Stimulated activated CD4-positive, alpha-beta T cell treated with anti-CD3 and anti-CD28 coated beads, Interleukin-12 subunit alpha, Interleukin-12 subunit beta, amount 100 ng/mL, for 24 hours (primary cell): ENCODE measurements at regions not wholly inside any gene's neighbourhood (a gene's known extent, or its start where the extent isn't known, plus 50 kb on each side); places are given as distances from the start of the nearest gene placed in this dataset.

Experiments used
- DNase-seq, 2 experiments: peaks; one replicate each; pipeline ENCODE4 v3.0.0-alpha.2; 2020; ENCODE audit warnings: low read depth in 2 of 2

DNA sequence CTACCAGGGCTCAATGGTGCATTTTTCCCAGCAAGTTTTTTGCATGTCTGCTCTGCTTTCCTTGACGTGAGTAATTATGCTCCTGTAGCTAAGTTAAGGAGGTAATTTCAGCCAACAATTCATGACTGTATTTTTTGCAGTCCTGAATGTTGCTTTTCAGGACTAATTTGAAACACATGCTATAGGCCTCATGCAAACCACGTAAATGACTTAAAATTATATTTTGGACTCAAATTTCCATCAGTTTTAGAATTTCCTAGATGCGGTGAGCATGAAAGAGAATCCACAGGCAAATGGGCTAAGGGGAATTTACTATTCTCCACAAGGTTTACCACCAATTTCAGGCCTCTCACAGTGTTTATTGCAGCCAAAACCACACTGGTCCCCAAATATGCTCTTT, 589.9 kb upstream of the LRRTM1 start:
- no peak for DNase-seq

DNA sequence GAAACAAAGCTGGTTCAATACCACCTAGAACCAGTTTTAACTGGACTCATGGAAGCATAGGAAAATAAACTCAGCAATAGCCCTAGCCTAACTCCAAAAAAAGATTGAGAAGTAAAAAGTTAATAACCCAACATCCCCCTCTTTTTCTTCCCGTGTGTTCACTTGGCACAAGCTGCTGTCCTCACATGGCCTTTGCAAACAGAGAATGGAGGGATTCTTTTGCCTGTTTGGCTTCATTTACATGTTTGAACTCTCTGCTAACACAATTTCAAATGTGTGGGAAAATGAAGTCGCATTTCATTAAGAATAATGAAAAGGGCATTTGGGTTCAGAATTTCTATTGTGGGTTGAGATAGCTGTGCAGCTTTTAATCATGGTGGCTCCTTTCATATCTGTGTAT, 589.2 kb upstream of the LRRTM1 start:
- no peak for DNase-seq

GRCh38 chr2:80889009-80889408, 584.5 kb upstream of the LRRTM1 start:
- no peak for DNase-seq

GRCh38 chr2:80887841-80888378, 583.4 kb upstream of the LRRTM1 start:
- DNase-seq, result no peak

GRCh38 chr2:80874374-80874773, 569.8 kb upstream of the LRRTM1 start:
- no peak for DNase-seq

DNA sequence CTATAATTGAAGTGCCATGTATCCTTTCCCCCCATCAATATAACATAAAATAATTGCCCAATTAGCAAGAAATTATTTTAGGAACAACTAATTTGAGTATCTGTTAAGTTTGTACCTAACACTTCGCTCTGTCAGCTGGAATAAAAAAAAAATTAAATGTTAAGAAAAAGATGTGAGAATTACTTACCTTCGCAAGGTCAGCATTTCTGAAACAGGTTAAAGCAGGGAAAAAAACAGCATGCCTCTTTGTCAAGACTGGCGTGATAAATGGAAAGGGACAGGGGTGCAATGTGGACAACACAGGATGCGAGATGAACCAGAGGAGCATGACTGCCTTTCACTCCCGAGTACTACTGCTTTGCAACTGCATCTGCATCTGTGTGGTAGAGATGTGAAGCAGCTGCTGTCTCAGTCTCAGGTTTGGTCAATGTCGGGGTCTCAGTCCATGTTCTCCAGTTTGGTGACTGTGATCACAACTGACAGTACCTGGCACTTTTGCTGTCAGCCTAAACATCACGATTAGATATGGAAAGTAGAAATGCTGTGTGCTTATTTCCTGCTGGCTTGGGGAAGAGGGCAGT, 565.4 kb upstream of the LRRTM1 start:
- DNase-seq, result no peak

DNA sequence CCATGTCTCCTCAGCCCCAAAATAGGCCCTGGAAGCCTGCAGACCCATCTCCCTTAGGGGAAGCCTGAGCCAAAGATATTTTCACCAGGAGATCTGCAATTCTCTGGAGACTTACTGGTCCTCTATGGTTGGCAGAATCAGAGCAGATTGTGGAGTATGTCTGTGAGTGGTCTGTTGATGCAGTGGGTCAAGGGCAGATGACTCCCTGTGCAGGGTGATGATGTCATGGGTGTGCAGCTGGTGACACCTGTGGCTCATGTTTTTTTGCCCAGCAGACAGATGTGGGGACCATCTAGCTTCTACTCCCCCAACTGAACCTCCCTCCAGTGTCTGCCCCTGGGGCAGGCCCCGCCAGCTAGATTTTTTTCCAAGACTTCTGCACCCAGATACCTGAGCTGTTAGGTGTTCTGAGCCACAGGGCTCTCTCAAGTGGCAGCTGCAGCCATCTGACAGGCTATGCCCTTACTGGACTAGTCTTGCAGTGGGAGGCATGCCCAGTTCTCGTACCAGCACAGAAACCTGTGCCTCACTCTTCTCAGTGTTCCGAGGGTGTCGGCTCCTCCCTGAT, 558.7 kb upstream of the LRRTM1 start:
- DNase-seq, result no peak

DNA sequence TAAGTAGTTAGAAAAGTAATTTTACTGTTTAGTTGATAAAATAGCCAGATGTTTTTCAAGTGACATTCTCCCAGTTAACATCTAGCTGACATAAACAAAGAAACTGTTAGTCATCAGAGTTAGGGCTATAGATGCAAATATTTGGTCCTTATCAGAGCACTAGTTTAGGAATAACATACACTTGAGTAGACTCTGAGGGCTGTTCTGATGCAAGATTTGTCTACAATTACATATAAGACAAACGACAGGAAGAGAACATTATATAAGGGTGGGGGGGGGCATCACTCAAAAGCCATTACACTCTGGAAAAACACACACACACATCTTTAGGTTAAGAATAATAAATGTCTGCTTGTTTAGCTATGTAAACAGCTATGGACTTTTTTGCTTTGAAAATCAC, 554.4 kb upstream of the LRRTM1 start:
- no peak for DNase-seq

- DNase-seq, result no peak
Observed at GRCh38 chr2:80856227-80856626, 551.7 kb upstream of the LRRTM1 start.

DNA sequence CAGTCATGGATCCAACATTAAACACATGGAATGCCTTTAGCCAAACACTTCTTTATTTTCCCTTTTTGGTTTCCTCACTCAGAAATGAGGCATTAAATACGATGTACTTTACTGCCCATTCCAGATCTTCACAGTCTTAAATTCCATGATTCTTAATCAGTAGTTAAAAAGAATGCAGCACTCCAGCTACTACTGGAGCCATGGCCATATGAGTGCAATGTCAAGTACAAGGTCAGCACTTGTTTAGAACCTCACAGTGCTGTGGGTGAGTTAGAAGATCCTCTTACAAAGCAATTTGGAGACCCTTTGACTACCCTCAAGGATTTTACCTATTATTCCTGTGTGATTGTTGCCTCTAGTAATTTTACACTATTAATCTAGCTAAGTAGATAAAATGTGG, 550.3 kb upstream of the LRRTM1 start:
- DNase-seq, result no peak

DNA sequence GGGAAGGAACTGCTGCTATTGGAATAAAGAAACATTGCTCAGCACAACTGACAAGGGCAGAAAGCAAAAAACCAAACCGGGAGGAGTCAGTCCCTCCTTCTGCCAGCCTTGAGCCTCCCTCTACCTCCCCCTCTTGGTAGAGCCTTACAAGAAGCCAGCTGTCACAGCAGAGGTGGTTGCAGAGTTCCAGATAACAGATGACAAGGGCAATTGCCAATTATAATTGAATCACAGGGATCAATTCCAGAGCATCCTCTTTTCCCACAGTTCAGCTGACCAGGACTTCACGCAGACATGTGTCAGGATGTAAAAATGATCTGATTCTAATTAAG, 548.2 kb upstream of the LRRTM1 start:
- DNase-seq, result no peak

GRCh38 chr2:80852079-80852807, 547.7 kb upstream of the LRRTM1 start:
- no peak for DNase-seq

DNA sequence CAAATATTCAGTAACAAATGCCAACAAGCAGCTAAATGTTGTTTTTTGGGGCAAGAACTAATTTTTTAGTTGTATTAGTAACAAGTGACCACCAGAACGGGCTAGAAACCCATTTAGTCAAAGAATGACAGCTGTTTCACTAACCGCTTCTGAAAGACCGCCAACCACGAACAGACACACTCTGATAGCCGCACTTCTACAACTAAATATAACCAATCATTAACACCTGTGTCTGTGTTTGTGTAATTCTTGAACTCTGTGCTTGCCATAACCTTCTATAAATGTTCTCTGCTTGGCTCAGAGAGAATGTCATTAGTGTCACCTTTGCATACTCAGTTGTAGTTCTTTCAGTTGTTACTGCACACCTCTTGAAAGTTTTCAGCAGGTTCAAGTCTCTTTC, 526.3 kb upstream of the LRRTM1 start:
- DNase-seq, result no peak

- DNase-seq, result no peak
Observed at GRCh38 chr2:80822999-80823398, 518.4 kb upstream of the LRRTM1 start.

DNA sequence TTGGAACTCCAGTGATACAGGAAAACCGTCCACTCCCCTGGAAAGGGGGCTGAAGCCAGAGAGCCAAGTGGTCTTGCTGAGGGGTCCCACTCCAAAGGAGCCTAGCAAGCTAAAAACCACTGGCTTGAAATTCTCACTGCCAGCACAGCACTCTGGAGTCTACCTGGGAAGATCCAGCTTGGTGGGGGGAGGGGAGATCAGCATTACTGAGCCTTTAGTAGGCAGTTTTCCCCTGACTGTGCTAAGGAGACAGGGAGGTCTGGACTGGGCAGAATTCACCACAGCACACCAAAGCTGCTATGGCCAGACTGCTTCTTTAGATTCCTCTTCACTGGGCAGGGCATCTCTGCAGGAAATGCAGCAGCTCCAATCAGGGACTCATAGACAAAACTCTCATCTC, 510.7 kb upstream of the LRRTM1 start:
- DNase-seq, result no peak

DNA sequence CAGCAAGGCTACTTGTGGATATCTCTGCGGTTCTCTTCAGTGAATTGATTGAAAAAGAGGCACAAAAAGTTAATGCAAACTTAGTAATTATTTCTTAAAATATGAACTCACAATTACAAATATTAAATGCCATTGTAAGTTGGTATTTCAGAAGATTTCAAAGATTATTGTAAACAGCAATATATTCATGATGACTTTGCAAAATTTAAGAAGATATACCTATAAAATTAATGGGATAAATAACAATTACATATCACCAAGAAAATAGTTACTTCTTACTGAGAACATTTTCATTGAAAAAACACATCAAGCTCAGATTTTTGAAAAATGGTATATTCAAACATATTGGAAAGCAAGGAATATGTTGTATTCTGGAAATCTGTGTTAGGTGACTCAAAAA, 482.0 kb upstream of the LRRTM1 start:
- DNase-seq, result no peak

GRCh38 chr2:80778704-80779103, 474.2 kb upstream of the LRRTM1 start:
- no peak for DNase-seq

- no peak for DNase-seq
Observed at GRCh38 chr2:80748592-80748991, 444.0 kb upstream of the LRRTM1 start.

DNA sequence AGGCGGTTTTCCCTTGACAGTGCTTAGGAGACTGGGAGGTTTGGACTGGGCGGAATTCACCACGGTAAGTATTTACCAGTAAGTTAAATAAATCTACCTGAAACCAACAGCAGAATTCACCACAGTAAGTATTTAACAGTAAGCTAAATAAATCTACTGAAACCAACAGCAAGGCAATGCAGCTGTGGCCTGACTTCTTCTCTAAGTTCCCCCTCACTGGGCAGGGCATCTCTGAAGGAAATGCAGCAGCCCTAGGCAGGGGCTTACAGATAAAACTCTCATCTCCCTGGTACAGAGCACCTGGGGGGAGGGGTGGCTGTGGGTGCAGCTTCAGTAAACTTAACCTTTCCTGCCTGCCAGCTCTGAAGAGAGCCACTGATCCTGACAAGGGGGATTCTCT, 432.5 kb upstream of the LRRTM1 start:
- DNase-seq, result no peak

- no peak for DNase-seq
Observed at GRCh38 chr2:80725001-80725400, 420.4 kb upstream of the LRRTM1 start.

- no peak for DNase-seq
Observed at GRCh38 chr2:80722803-80723202, 418.3 kb upstream of the LRRTM1 start.

GRCh38 chr2:80719607-80720006, 415.1 kb upstream of the LRRTM1 start:
- no peak for DNase-seq

GRCh38 chr2:80715433-80715832, 410.9 kb upstream of the LRRTM1 start:
- no peak for DNase-seq
